CD4-positive, alpha-beta T cell treated with Interleukin-10 for 1 hour (primary cell): ENCODE measurements at regions not wholly inside any gene's neighbourhood (a gene's known extent, or its start where the extent isn't known, plus 50 kb on each side); places are given as distances from the start of the nearest gene placed in this dataset.

Experiments
- DNase-seq: peaks from one replicate; pipeline ENCODE4 v3.0.0-alpha.2; 2020

DNA sequence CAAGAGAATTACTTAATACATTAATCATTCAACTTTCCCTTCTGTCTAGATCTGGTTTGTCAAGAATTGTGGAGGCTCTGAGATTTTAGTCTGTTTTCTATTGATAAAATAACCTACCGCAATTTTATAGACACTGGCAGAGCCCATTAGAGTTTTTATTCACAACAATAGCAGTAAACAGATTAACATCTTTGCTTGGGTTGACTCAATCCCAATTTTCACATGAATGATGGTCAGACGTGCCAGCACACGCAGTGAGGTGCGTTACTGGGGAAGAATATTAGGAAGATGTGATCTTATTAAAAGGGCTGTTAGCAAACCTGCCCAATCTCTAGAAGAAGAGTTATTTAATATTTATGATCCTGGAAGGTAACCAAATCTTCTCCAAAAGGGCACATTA is 736.6 kb downstream of the MRPL39 start:
- no peak for DNase-seq

DNA sequence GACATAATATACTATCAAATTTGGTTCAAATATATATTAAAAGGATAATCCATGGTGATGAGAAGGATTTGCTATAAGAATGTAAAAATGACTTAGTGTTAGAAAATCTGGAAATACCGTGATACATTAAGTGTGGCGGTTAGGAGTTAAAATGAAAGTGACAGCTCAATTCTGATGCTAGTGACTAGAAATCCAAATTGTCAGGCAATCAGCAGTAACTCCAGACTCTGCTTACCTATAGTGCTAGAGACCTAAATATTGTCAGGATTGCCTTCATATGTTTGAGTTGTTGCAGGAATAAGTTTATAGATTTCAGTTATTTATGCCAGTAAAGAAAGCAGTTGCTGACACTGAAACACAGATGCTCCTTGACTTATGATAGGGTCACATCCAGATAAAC is 737.4 kb downstream of the MRPL39 start:
- no peak for DNase-seq

DNA sequence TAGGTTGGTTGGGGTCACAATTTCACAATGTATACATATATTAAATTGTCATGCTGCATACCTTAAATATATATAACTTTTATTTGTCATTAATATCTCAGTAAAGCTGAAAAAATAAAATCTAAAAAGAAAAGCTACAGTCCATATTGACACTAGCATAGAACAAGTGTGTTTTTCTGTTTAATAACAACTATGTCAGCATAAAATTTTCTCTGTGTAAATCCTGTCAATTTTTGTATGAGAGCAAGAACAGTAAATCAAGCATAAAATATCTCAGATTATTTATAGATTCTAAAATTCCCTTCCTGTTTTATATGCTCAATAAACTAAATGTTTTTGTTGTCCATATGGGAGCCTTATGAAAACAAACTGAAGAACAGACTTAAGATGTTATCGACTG is 739.2 kb downstream of the MRPL39 start:
- no peak for DNase-seq

DNA sequence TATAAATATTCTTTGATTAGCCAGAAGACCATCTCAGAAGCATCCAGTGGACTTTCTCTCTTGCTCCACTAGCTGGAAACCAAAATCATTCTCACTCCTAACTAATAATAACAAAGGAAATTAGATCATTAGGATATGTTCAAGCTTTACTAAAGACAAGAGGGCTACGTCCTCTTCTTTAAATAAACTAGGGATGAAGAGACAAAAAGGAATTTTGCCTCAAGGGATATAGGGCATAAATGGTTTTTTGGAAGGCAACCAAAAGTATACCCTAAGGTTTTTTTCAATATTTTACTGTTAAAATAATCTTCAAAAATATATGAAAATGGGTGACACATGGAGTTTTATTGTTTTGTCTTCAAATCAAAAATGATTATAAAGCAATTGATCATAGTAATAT is 745.8 kb downstream of the MRPL39 start:
- DNase-seq, result no peak

DNA sequence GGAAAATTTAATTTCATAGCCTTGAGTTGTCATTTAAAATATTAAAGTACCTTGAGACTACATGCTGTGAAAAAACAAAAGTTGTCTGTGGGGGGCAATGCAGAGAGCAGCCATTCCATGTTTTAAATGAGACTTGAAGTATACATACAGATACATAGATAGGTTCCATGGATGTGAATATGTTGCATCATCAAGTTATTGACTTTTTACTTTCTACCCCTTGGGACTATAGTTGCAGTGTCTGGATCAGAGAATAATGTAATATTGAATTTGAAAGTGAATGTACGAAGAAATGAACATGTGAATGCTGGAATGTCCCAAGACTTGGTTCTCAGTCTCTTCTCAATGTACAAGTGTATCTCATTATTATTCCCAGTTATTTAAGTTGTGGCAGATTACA is 751.0 kb downstream of the MRPL39 start:
- DNase-seq, result no peak

DNA sequence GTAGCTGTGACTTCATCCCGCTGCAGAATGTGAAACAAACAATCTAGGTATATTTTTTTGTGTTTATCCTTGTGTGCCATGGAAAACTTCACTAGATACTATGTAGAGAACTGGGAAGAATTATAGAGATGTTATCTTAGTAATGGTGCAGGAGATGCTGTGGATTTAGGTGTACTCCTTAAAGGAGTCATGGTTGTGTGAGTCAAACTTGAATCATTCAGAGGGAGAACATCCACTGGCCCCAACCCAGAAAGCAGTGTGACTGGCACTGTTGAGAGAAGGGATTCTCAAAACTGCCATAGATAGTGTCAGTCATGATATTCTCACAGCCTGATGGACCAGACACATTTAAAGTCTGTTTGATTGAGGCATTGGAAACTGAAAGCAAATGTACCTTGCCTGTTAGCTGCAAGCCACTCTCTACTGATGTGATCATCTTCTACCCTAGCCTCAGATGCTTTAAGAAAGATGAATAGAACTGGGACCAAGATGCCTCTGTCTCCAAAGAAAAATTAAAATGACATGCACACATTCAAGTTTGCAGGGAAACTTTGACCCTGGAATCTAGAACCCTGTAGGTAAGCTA is 754.6 kb downstream of the MRPL39 start:
- DNase-seq, result no peak

DNA sequence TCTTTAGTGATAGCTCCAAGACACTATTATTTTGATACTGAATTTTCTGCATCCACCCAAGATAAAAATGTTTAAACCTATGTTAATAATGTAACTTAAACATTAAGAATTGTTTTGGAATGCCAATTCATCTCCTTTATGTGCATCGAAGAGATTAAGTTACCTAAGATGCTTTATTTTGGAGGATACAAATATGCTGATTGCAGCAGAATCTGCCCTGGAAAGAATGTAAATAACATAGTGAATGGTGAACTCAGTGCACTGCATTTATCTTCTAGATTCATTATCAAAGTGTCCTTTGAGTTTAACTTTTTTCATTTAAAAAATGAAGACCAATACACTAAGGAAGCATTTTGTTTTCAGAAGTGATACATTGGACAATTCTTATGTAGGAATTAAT is 757.2 kb downstream of the MRPL39 start:
- DNase-seq, result no peak

DNA sequence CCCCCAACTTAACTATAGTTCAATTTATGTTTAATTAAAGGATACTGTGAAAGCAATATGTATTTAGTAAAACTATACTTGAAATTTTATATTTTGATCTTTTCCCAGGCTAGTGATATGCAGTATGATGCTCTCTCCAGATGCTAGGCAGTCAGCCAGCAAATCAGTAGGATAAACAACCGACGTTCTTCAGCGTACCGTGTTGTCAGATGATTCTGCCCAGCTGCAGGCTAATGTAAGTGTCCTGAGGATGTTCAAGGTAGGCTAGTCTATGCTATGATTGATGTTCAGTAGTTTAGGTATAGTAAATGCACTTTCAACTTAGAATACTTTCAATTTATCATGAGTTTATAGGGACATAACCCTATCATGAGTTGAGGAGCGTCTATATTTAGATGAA is 762.6 kb downstream of the MRPL39 start:
- no peak for DNase-seq

DNA sequence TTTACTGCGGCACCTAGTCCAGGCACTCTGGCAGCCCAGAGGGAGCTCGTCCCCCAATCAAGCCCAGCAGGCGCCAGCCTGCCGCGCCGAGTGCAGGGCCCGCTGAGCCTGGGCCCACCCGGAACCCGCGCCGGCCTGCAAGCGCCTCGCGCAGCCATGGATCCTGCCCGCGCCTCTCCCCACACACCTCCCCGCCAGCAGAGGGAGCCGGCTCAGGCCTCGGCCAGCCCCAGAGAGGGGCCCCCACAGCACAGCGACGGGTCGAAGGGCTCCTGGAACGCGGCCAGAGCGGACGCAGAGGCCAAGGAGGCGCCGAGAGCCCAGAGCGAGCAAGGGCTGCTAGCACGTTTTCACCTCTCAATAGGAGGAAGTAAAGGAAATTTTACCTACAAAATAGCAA is 767.0 kb downstream of the MRPL39 start:
- no peak for DNase-seq

DNA sequence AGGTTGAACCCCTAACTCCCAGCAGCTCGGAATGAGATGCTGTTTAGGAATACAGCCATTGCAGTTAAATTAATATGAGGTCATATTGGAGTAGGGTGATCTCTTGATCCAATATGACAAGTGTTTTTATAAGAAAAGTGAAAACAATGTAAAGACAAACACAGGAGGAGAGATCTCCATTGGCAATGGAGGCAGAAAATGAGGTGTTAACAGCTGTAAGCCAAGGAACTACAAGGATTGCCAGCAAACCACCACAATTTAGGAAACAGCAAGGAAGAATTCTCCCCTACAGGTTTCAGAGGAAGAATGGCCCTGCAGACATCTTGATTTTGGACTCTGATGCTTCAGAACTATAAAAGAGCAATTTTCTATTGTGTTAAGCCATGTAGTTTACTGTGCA is 774.3 kb downstream of the MRPL39 start:
- no peak for DNase-seq

DNA sequence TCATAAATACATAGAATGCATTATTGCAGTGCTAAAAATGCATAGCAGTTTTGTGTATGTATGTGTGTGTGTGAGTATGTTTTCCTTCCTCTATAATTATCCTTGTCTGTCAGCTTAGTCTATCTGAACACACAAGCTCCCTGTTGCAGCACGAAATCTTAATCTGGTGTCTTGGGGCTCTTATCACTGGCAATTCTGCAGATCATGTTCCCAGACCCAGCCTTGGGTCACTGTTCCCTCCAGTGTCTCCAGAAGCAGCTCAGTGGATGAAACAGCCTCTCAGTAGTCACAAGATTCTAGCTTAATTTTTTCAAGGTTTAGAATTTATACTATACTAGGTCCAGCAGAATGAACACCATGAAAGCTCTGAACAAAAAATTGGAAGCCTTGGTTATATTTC is 777.9 kb downstream of the MRPL39 start:
- no peak for DNase-seq

DNA sequence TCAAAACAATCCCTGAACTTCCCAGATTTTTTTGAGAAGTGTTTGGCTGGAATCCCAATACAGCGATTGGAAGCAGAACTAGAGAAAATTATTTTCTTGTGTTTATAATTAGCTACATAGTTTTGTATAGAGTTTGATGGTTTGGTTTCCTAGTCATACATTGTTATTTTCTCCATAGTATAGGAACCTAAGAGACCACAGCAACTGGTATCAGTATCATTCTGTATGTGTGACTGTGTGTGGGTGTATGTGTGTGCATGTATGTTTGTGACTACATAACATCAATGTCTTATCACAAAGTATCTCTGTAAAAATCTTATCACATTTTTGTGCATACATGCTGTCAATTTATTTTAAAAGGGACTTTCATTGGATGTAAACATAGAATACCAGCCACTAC is 780.5 kb downstream of the MRPL39 start:
- DNase-seq, result no peak

DNA sequence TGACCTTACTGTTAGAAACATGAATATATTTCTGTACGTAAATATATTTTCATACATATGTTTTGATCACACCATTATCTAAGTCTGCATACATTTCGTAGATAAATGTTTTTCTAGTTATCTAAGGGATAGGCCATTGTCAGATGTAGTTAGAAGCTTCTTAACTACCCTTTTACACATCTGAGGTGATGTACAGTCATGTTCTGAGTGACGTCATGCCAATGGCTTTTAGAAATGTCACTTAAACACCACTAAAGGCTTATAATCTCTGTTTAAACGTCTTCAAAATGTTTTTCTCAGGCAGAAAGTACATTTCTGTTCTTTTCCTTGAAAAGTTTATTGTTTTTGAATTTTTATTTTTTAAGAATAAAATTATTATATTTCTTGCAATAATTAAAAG is 781.9 kb downstream of the MRPL39 start:
- no peak for DNase-seq

DNA sequence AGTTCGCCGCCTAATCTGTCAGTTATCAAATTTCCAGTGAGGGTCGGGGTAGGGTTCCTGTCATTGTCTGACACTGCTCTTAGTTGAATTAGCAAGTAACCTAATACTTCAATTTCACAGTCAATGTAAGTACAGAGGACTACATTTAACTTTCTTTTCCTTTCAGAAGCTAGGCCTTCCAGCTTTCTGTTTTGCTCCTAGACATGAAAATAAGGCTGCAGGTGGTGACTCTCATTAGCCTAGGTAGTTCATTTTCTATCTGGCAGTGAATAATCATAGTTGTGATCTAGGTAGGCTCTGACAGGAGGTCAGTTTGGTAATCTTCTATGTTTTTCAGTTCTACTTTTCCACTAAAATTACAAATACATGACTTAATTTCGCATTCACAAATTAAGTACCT is 783.1 kb downstream of the MRPL39 start:
- no peak for DNase-seq

DNA sequence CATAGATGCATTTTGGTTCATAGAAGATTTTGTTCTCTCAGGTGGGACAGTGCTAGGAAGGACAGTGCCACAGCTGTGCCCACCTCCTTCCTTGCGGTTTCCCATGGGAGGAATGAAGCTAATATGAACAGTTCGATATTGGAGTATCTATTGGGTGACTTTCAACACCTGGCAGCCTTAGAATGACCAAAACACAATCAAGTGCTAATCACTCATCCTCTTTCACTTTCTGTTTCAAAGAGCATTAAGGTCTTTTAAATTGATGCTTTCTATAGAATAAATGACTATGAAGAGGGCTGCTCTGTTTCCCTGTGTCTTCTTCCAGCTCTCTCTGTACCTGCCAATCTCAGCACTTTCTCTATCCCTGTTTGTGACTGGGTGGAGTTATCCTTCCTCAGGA is 784.0 kb downstream of the MRPL39 start:
- DNase-seq, result no peak

DNA sequence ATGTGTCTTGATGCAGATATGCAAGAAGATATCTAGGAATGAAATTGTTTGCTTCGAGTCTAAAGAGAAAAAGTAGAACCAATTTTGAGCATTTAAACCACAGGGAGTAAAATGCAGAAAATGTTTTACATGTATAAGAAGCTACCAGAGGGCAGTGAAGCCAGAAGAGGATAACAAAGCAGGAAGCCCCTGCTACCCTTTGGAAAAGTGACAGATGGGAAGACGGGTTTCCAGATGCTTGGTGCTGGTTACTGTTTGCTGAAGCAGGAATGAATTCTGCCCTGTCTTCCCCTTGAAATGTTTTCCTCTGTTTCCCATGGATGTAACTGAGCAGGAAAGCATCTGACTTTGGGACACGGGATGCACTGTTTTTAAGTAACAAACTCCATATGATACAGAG is 822.2 kb downstream of the MRPL39 start:
- DNase-seq, result no peak

DNA sequence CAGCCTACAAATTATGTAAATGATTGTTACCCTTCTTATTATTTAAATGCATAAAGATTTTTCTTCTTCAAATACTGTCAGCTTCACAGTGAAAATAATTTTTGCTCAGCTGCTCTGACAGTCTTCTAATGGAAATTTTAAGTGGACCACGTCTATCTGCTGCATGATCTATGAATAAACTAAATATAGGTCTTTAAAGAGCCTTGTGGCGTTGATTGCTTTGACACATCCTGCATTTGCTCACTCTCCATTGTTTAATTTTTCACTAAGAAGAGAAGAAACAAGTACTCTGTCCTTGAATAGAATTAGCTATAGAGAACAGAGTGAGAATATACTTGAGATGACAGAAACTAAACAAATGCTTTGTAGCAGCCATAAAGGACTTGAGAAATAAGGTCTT is 826.1 kb downstream of the MRPL39 start:
- DNase-seq, result no peak

DNA sequence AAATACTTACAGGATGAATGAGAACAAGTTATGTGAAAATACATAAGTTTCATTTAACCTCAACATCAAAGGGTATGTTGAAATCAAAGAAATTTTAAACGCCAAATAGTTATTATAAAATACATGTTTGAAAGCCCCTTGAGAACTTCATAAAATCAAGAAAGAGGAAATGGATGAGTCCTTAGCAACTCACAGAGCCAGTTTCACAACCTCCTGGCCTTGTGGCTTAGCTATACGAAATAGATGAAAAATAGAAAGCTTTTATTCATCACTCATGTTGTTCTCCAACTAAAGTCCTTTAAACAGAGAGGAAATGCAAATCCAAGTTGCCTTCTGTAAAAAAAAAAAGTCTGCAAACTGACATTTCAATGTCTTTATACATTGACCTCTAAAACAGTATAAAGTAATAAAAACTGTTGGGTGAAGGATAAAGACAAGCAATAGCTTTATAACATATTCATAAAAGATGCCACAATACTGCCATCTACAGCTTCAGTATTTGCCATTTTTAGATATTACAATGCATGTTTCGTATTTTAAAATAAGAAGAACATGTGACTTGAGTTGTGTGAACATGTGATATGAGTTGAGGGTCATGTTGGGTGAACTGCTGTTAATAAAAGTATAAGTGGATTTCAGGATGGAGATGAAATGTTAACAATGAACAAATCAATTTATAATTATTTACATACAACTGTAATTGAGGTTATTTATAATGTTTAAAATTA is 847.8 kb downstream of the MRPL39 start:
- DNase-seq, result no peak

DNA sequence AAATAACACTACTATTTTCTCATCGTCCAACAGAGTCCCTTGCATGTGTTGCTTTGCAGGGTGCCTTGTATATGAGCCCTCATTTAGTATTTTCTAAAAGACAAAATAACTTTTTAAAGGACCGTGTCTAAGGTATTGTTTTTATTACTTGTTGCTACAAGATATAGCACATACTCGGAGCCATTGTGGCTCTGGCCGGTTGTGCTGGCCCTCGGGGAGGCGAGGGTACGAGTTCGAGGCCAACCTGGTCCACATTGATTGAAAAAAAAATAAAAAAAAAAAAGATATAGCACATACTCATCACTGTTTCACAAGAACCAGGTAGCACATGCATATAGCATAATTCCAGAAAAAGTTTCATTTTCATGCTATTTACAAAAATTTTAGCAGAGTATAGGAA is 869.2 kb downstream of the MRPL39 start:
- no peak for DNase-seq

DNA sequence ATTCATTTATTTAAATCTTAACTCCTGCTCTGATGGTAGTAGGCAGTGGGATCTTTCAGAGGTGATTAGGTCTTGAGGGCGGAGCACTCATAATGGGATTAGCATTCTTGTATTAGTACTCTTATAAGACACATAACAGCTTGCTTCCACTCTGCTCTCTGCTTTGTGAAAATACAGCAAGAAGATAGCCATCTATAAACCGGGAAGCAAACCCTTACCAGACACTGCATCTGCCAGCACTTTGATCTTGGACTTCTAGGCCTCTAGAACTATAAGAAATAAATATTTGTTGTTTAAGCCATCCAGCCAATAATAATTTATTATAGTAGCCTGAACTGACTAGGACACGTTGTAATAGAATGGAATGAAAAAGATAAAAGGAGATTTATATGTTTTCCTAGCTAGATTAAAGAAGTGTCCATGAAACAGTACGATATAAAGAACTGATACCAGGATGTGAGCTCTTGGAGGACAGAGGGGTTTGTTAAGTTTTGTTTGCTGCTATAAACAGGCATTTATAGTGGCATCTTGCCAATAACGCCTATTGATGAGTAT is 869.9 kb downstream of the MRPL39 start:
- DNase-seq, result no peak

DNA sequence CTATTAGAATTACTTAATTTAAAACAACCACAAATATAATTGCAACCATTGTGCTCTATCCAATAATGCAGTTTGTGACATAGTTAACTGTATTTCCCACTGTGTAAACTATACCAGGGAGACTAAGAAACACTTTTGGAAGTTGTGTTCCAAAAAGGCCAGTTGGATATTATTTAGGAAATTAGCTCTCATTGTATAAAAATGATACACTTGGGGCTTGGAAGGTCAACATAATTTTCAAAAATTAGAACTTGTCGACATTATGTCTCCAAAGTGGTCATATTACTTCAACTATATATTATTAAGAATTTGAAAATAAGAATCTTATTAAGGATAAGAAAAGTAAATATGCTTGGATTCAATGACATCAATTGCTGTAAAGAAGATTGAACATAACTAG is 876.6 kb downstream of the MRPL39 start:
- DNase-seq, result no peak

DNA sequence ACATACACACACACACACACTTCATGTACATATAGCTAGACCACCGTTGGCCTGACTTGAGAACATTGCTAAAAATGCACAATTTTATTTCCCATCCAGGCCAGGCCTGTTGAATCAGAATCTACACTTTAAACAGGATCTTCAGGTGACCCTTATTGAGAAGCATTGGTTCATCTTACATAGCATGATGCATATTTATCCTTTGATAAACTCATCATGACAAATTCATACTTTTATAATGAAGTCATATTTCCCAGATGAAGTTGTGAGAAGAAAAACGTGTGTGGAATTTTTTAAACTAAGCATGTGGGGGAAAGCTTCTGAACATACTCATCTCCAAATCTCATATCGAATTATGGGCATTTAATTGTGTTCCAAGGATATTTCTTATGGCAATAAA is 877.7 kb downstream of the MRPL39 start:
- DNase-seq, result no peak

DNA sequence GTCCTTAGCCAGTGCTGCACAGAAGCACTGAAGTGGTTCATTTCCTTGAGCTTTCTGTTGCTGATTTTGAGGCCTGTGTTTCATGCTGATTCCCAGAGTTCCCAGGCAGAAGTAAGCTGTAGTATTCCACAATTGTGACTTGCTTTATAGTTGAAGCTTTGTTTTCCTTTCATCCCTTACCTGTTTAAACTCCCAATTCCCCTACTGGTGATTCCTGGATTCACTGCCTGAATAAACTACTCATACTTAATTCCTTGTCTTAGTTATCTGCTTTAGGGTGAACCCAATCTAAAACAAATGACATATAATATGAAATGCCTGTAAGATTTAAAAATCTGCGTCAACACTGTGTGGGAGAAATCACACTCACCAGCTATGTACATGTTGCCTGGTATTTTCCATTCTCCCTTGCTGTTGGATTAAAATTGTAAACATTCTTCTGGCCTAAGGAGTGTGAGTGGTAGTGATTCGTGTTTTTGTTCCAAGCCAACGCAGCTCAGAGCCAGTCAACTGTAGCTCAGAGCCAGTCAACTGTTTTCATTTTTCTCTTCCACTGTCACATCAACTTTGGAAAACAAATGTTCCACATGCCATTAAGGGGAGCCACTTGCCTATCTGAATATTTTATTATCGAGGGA is 879.4 kb downstream of the MRPL39 start:
- DNase-seq, result no peak

DNA sequence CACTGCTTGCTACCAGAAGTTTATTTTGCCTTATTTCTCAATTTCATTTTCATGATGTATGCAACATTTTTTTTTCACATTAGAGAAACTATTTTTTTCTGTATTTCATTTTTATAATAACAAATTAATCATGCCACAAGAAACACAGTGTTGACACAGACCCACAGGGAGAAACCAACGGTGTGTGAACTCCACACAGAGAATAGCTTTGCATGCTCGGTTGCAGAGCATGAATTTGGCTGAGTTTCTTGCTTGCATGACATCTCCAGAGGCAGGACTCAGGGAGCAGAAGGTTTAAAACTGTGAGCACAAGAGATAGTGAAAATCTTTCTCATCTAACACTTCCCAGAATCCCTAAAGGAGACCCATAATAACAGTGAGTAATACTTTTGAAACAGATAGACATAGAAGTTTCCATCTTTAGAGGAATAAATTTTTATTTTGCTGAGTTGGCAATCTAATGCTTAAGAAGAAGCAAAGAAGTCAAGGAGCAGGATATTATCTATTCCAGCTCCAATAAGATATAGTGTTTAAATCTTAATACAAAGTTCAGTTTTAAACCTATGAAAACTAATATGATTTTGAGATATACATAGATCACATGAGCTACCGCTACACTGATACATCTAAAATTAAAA is 890.9 kb downstream of the MRPL39 start:
- DNase-seq, result no peak
